Muscle of arm (tissue), 1 donor: ENCODE measurements at regions not wholly inside any gene's neighbourhood (a gene's known extent, or its start where the extent isn't known, plus 50 kb on each side); places are given as distances from the start of the nearest gene placed in this dataset.

Experiments
- DNase-seq: peaks from one replicate; pipeline ENCODE4 v3.0.0-alpha.2; 2013

GRCh38 chr5:23367874-23368273 is 139.5 kb upstream of the PRDM9 start:
- DNase-seq, result no peak

GRCh38 chr5:23353286-23353685 is 154.1 kb upstream of the PRDM9 start:
- DNase-seq, result no peak

GRCh38 chr5:23352446-23352845 is 155.0 kb upstream of the PRDM9 start:
- DNase-seq, result no peak

- no peak for DNase-seq
Measured at GRCh38 chr5:23343121-23343520, 164.3 kb upstream of the PRDM9 start.

GRCh38 chr5:23332650-23333251 is 174.7 kb upstream of the PRDM9 start:
- DNase-seq, result no peak

GRCh38 chr5:23330726-23331125 is 176.7 kb upstream of the PRDM9 start:
- no peak for DNase-seq

- DNase-seq, result no peak
Measured at GRCh38 chr5:23319901-23320300, 187.5 kb upstream of the PRDM9 start.

GRCh38 chr5:23318960-23319359 is 188.4 kb upstream of the PRDM9 start:
- DNase-seq, result no peak

GRCh38 chr5:23318166-23318565 is 189.2 kb upstream of the PRDM9 start:
- no peak for DNase-seq

GRCh38 chr5:23316060-23316591 is 191.3 kb upstream of the PRDM9 start:
- DNase-seq, result no peak

- DNase-seq, result no peak
Measured at GRCh38 chr5:23314827-23315226, 192.6 kb upstream of the PRDM9 start.

- no peak for DNase-seq
Measured at GRCh38 chr5:23305055-23305454, 202.4 kb upstream of the PRDM9 start.

- DNase-seq, result no peak
Measured at GRCh38 chr5:23303836-23304235, 203.6 kb upstream of the PRDM9 start.

GRCh38 chr5:23303435-23303834 is 204.0 kb upstream of the PRDM9 start:
- DNase-seq, result no peak

GRCh38 chr5:23302438-23302837 is 205.0 kb upstream of the PRDM9 start:
- DNase-seq, result no peak

GRCh38 chr5:23289162-23289561 is 218.2 kb upstream of the PRDM9 start:
- DNase-seq, result no peak

- no peak for DNase-seq
Measured at GRCh38 chr5:23284656-23285055, 222.8 kb upstream of the PRDM9 start.

GRCh38 chr5:23274171-23274570 is 233.2 kb upstream of the PRDM9 start:
- DNase-seq, result no peak

GRCh38 chr5:23269981-23270380 is 237.4 kb upstream of the PRDM9 start:
- DNase-seq, result no peak

GRCh38 chr5:23268136-23268535 is 239.3 kb upstream of the PRDM9 start:
- no peak for DNase-seq

- no peak for DNase-seq
Measured at GRCh38 chr5:23260621-23261020, 246.8 kb upstream of the PRDM9 start.

GRCh38 chr5:23257656-23258055 is 249.8 kb upstream of the PRDM9 start:
- no peak for DNase-seq

GRCh38 chr5:23253621-23254198 is 253.7 kb upstream of the PRDM9 start:
- DNase-seq, result no peak

GRCh38 chr5:23242891-23243290 is 264.5 kb upstream of the PRDM9 start:
- DNase-seq, result no peak
